GM23338 (cell line): ENCODE measurements at regions not wholly inside any gene's neighbourhood (a gene's known extent, or its start where the extent isn't known, plus 50 kb on each side); places are given as distances from the start of the nearest gene placed in this dataset.

ENCODE experiments used
- ATAC-seq: fragments of 200-7000 bp; cut with Tn5 transposase; 3 replicates; pipeline ENCODE4 v1.9.1; 2020
- DNase-seq: peaks from one replicate; pipeline ENCODE4 v3.0.0-alpha.2; 2015; ENCODE audit warnings: low spot score
- H2AFZ ChIP-seq: fragments of 200-600 bp; sonication (generic); 2 replicates; pipeline ENCODE4 v1.8.0; 2016; ENCODE audit warnings: antibody characterized with exemption, mild to moderate bottlenecking, moderate library complexity
- H3F3A ChIP-seq: fragments of 200-600 bp; sonication (generic); replicated peaks from 2 replicates; pipeline ENCODE4 v1.8.0; 2017; ENCODE audit warnings: antibody characterized with exemption, mixed run types, low read depth
- H3K27ac ChIP-seq: fragments of 200-600 bp; sonication (generic); 2 replicates; pipeline ENCODE4 v1.6.1; 2016; ENCODE audit warnings: low read depth
- H3K27me3 ChIP-seq: fragments of 200-600 bp; sonication (generic); 2 replicates; pipeline ENCODE4 v1.8.0; 2016; ENCODE audit warnings: mild to moderate bottlenecking, mixed run types, moderate library complexity; ENCODE audit not compliant: insufficient read depth
- H3K36me3 ChIP-seq: fragments of 200-600 bp; sonication (generic); 2 replicates; pipeline ENCODE4 v1.8.0; 2016; ENCODE audit warnings: mild to moderate bottlenecking; ENCODE audit not compliant: insufficient read depth
- H3K4me1 ChIP-seq: fragments of 200-600 bp; sonication (generic); 2 replicates; pipeline ENCODE4 v1.8.0; 2016; ENCODE audit warnings: mild to moderate bottlenecking, moderate library complexity; ENCODE audit not compliant: insufficient read depth
- H3K4me2 ChIP-seq: fragments of 200-600 bp; sonication (generic); 2 replicates; pipeline ENCODE4 v1.7.1; 2017; ENCODE audit warnings: mixed run types
- H3K4me3 ChIP-seq: fragments of 200-600 bp; sonication (generic); 2 replicates; pipeline ENCODE4 v1.6.1; 2016; ENCODE audit warnings: mixed run types
- H3K79me2 ChIP-seq: fragments of 200-600 bp; sonication (generic); replicated peaks from 2 replicates; pipeline ENCODE4 v1.8.0; 2017; ENCODE audit warnings: mild to moderate bottlenecking; ENCODE audit not compliant: insufficient read depth
- H3K9me2 ChIP-seq: fragments of 200-600 bp; sonication (generic); 2 replicates; pipeline ENCODE4 v1.8.0; 2017; ENCODE audit not compliant: insufficient read depth
- H4K20me1 ChIP-seq: fragments of 200-600 bp; sonication (generic); replicated peaks from 2 replicates; pipeline ENCODE4 v1.8.0; 2017; ENCODE audit warnings: mild to moderate bottlenecking; ENCODE audit not compliant: insufficient read depth
- H3K27ac Mint-ChIP-seq: 2 replicates; pipeline ENCODE4 v1.8.0; 2020; ENCODE audit warnings: inconsistent platforms, mild to moderate bottlenecking, moderate library complexity, mixed read lengths
- H3K27me3 Mint-ChIP-seq: 3 replicates; pipeline ENCODE4 v1.8.0; 2022; ENCODE audit warnings: low read depth, mild to moderate bottlenecking, moderate library complexity, mixed read lengths, inconsistent platforms; ENCODE audit not compliant: insufficient read depth, poor library complexity
- H3K36me3 Mint-ChIP-seq: 3 replicates; pipeline ENCODE4 v1.8.0; 2021; ENCODE audit warnings: low read depth, mild to moderate bottlenecking, inconsistent platforms, moderate library complexity, mixed read lengths
- H3K4me1 Mint-ChIP-seq: 3 replicates; pipeline ENCODE4 v1.8.0; 2020; ENCODE audit warnings: mild to moderate bottlenecking, inconsistent platforms, mixed read lengths
- H3K4me3 Mint-ChIP-seq: 3 replicates; pipeline ENCODE4 v1.8.0; 2021; ENCODE audit warnings: moderate library complexity, mild to moderate bottlenecking, inconsistent platforms, mixed read lengths
- H3K9me3 Mint-ChIP-seq: 3 replicates; pipeline ENCODE4 v1.8.0; 2020; ENCODE audit warnings: moderate library complexity, mild to moderate bottlenecking, inconsistent platforms, mixed read lengths
- CTCF ChIP-seq, 2 experiments: fragments of 200-600 bp in 1 of 2; sonication (generic) in 1 of 2; conservative IDR thresholded peaks; 2 replicates each; pipeline versions ENCODE4 v1.5.1 to v1.6.1; 2016 to 2017; ENCODE audit warnings: antibody characterized with exemption in 2 of 2, low read depth in 2 of 2, mild to moderate bottlenecking in 2 of 2, moderate library complexity in 1 of 2
- EZH2phosphoT487 ChIP-seq: fragments of 200-600 bp; sonication (generic); IDR thresholded peaks from one replicate; pipeline ENCODE4 v1.8.1; 2018; ENCODE audit warnings: antibody characterized with exemption; ENCODE audit not compliant: unreplicated experiment
- JUNB ChIP-seq: IDR thresholded peaks from one replicate; pipeline ENCODE4 v1.6.1; 2016; ENCODE audit warnings: antibody characterized with exemption; ENCODE audit not compliant: unreplicated experiment
- NANOG ChIP-seq: IDR thresholded peaks from 2 replicates; pipeline ENCODE4 v1.6.1; 2016; ENCODE audit warnings: antibody characterized with exemption, borderline replicate concordance
- POLR2AphosphoS5 ChIP-seq: IDR thresholded peaks from 2 replicates; pipeline ENCODE4 v1.6.1; 2016; ENCODE audit warnings: antibody characterized with exemption, low read depth
- REST ChIP-seq: IDR thresholded peaks from one replicate; pipeline ENCODE4 v1.6.1; 2018; ENCODE audit warnings: antibody characterized with exemption; ENCODE audit not compliant: unreplicated experiment
- STAT1 ChIP-seq: IDR thresholded peaks from one replicate; pipeline ENCODE4 v1.6.1; 2016; ENCODE audit warnings: antibody characterized with exemption; ENCODE audit not compliant: unreplicated experiment
- ZNF462 ChIP-seq: fragments of 250-450 bp; sonication (Bioruptor Pico); IDR thresholded peaks from 2 replicates; pipeline ENCODE4 v1.5.0; 2020; ENCODE audit warnings: mild to moderate bottlenecking, moderate library complexity

GRCh38 chr6:33949111-33949510, 145.3 kb upstream of the MLN start:
- Histone ChIP-seq H3K4me3 (no peak overlapping the region), H3K27me3 (no peaks in the 10 kb centered on the region), H2AFZ (no peak overlapping the region), H3K4me2 (no peak overlapping the region), H3K9me2 (no peaks in the 10 kb centered on the region), H3K4me1 (peaks cover 5% of the 10 kb centered on the region), H4K20me1 (no peaks in the 10 kb centered on the region), H3K79me2 (no peaks in the 10 kb centered on the region), H3K27ac (no peak overlapping the region), H3F3A (no peaks in the 10 kb centered on the region), H3K36me3 (no peaks in the 10 kb centered on the region)
- peaks cover 21% of the 10 kb centered on the region for H3K27me3 Mint-ChIP-seq
- no peak overlapping the region for H3K27ac Mint-ChIP-seq
- H3K4me3 Mint-ChIP-seq = no peak overlapping the region
- TF ChIP-seq ZNF462 (CRISPR knock-in tag) (no peak), JUNB (no peak), NANOG (no peak), POLR2AphosphoS5 (no peak), EZH2phosphoT487 (no peak), STAT1 (no peak), CTCF (conservative IDR thresholded peaks at IDR 0.05; ENCODE audit: low read depth in 2 of 2) (no peak), REST (no peak)
- ATAC-seq (no peak), DNase-seq (no peak)
- peaks cover 28% of the 10 kb centered on the region for H3K4me1 Mint-ChIP-seq
- no peaks in the 10 kb centered on the region for H3K9me3 Mint-ChIP-seq
- H3K36me3 Mint-ChIP-seq = no peaks in the 10 kb centered on the region
